ENCODE measurements at regions not wholly inside any gene's neighbourhood (a gene's known extent, or its start where the extent isn't known, plus 50 kb on each side); places are given as distances from the start of the nearest gene placed in this dataset.
"Not testable (repeated sequence)": the region's sequence is repeated elsewhere in the genome, so short reads cannot be mapped to it uniquely, and the experiment has no call there.

GRCh38 chr15:53022788-53023187, 232.7 kb upstream of the ONECUT1 start:
- Histone ChIP-seq H3K36me3 (no peaks in the 10 kb centered on the region), H3K9me3 (no peaks in the 10 kb centered on the region), H3K4me3 (no peak overlapping the region), H3K4me1 (no peaks in the 10 kb centered on the region), H3K27me3 (no peaks in the 10 kb centered on the region), H3K27ac (no peak overlapping the region)
- TF ChIP-seq, protein P1, sequence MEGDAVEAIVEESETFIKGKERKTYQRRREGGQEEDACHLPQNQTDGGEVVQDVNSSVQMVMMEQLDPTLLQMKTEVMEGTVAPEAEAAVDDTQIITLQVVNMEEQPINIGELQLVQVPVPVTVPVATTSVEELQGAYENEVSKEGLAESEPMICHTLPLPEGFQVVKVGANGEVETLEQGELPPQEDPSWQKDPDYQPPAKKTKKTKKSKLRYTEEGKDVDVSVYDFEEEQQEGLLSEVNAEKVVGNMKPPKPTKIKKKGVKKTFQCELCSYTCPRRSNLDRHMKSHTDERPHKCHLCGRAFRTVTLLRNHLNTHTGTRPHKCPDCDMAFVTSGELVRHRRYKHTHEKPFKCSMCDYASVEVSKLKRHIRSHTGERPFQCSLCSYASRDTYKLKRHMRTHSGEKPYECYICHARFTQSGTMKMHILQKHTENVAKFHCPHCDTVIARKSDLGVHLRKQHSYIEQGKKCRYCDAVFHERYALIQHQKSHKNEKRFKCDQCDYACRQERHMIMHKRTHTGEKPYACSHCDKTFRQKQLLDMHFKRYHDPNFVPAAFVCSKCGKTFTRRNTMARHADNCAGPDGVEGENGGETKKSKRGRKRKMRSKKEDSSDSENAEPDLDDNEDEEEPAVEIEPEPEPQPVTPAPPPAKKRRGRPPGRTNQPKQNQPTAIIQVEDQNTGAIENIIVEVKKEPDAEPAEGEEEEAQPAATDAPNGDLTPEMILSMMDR (IDR thresholded peaks at IDR 0.05) = no peak
- TF ChIP-seq POLR2A (IDR thresholded peaks at IDR 0.05) (no peak), POLR2AphosphoS5 (IDR thresholded peaks at IDR 0.05; ENCODE audit: insufficient read depth in 1 of 2, low read depth in 1 of 2) (no peak)
- no peak for DNase-seq (ENCODE audit: extremely low spot score in 2 of 2)
- intact Hi-C loops (cut with DNase I) = no loop called here

DNA sequence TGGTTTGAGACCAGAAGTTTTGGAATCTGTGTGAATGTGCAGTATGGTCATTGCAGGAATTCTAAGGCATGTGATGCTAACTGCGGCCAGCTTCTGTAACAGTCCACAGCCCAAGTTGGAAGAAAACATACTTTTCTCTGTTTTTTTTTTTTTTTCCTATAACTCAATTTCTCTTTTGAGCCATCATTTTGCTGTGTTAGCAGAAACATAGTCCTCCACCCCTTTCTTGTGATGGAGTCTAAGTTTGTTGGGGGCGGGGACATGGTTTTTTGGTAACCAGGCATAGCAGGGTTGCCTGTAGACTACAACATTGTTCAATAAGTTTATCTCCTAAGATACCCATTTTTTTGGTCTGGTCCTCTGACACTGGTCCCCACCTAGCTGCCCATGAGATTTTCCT, 223.2 kb upstream of the ONECUT1 start:
- Histone ChIP-seq H3K27me3 (no peaks in the 10 kb centered on the region), H3K4me1 (no peaks in the 10 kb centered on the region), H3K36me3 (no peaks in the 10 kb centered on the region), H3K9me3 (no peaks in the 10 kb centered on the region), H3K4me3 (no peak overlapping the region), H3K27ac (no peak overlapping the region)
- no peak for DNase-seq (ENCODE audit: extremely low spot score in 2 of 2)
- intact Hi-C loops (cut with DNase I) = no loop called here
- TF ChIP-seq POLR2A (IDR thresholded peaks at IDR 0.05) = no peak
- TF ChIP-seq, protein P1 (IDR thresholded peaks at IDR 0.05) = no peak
- no peak for TF ChIP-seq POLR2AphosphoS5 (IDR thresholded peaks at IDR 0.05; ENCODE audit: insufficient read depth in 1 of 2, low read depth in 1 of 2)

- H3K27me3 ChIP-seq; DNase-seq (ENCODE audit: extremely low spot score in 2 of 2); H3K36me3 ChIP-seq; H3K4me1 ChIP-seq; H3K27ac ChIP-seq; H3K4me3 ChIP-seq; intact Hi-C loops (cut with DNase I); H3K9me3 ChIP-seq: not testable (repeated sequence)
These were observed 221.6 kb upstream of the ONECUT1 start for GRCh38 chr15:53011779-53012178.

DNA sequence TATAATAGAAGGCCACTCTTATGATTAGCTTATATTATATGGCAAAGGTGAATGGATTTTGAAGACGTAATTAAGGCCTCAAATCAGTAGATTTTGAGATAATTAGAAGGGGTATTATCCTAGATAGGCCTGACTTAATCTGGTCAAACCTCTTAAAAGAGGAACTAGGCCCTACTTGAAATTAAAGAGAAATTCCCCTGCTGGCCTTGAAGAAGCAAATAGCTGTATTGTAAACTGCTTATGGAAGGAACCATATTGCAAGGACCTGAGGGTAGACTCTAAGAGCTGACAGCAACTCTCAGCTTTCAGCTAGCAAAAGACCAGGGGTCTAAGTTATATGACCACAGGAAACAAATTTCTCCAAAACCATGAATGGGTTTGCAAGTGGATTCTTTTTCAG, 219.0 kb upstream of the ONECUT1 start:
- no peaks in the 10 kb centered on the region for H3K27me3 ChIP-seq
- no peak overlapping the region for H3K27ac ChIP-seq
- no peaks in the 10 kb centered on the region for H3K36me3 ChIP-seq
- no peak overlapping the region for H3K4me3 ChIP-seq
- DNase-seq (ENCODE audit: extremely low spot score in 2 of 2) = no peak
- intact Hi-C loops (cut with DNase I) = no loop called here
- H3K4me1 ChIP-seq = no peaks in the 10 kb centered on the region
- no peaks in the 10 kb centered on the region for H3K9me3 ChIP-seq
- TF ChIP-seq POLR2AphosphoS5 (IDR thresholded peaks at IDR 0.05; ENCODE audit: insufficient read depth in 1 of 2, low read depth in 1 of 2) = no peak

DNA sequence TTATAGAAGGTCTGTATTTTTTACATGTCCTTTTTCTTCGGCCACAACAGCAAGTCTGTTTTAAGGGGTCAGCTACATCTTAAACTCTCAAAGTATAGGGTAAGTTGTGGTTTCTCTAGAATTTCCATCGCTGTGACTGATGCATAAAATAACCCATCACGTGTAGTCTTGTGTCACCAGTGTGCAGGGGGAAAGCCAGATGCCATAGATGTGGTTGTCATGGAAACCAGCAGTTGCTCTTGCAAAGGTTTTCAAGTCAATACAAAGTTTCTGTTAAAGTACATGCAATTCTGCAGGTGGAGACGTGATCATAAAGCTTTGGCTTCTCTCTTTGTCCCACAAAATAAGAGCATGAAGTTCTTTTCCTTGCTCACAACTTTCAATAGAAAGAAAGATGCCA, 210.3 kb upstream of the ONECUT1 start:
- Histone ChIP-seq H3K27me3 (no peaks in the 10 kb centered on the region), H3K4me3 (no peak overlapping the region), H3K36me3 (no peaks in the 10 kb centered on the region), H3K9me3 (no peaks in the 10 kb centered on the region), H3K4me1 (no peaks in the 10 kb centered on the region), H3K27ac (no peak overlapping the region)
- intact Hi-C loops (cut with DNase I) = no loop called here
- DNase-seq (ENCODE audit: extremely low spot score in 2 of 2) = no peak
- TF ChIP-seq, protein P1 (IDR thresholded peaks at IDR 0.05) = no peak
- TF ChIP-seq POLR2A (IDR thresholded peaks at IDR 0.05) (no peak), POLR2AphosphoS5 (IDR thresholded peaks at IDR 0.05; ENCODE audit: insufficient read depth in 1 of 2, low read depth in 1 of 2) (no peak)

- H3K27me3 ChIP-seq = no peaks in the 10 kb centered on the region
- no peaks in the 10 kb centered on the region for H3K9me3 ChIP-seq
- no peak for DNase-seq (ENCODE audit: extremely low spot score in 2 of 2)
- intact Hi-C loops (cut with DNase I) = no loop called here
- no peak overlapping the region for H3K27ac ChIP-seq
- no peak overlapping the region for H3K4me3 ChIP-seq
- TF ChIP-seq, protein P1 (IDR thresholded peaks at IDR 0.05) = no peak
- H3K4me1 ChIP-seq = no peaks in the 10 kb centered on the region
- no peaks in the 10 kb centered on the region for H3K36me3 ChIP-seq
These were observed 207.0 kb upstream of the ONECUT1 start for GRCh38 chr15:52997123-52997522.

All from vagina (tissue), 2 donors.